HUES6 (cell line): ENCODE measurements at regions not wholly inside any gene's neighbourhood (a gene's known extent, or its start where the extent isn't known, plus 50 kb on each side); places are given as distances from the start of the nearest gene placed in this dataset.

Experiments used
- H3K27ac ChIP-seq: 2 replicates; pipeline ENCODE4 v1.7.0; 2013; ENCODE audit warnings: low read depth, mild to moderate bottlenecking, low read length, inconsistent platforms
- H3K27me3 ChIP-seq: 2 replicates; pipeline ENCODE4 v1.6.1; 2013; ENCODE audit warnings: low read length; ENCODE audit not compliant: control insufficient read depth, insufficient read depth
- H3K36me3 ChIP-seq: 2 replicates; pipeline ENCODE4 v1.6.1; 2013; ENCODE audit warnings: low read length; ENCODE audit not compliant: control insufficient read depth, insufficient read depth
- H3K4me1 ChIP-seq: 2 replicates; pipeline ENCODE4 v1.6.1; 2013; ENCODE audit warnings: low read length; ENCODE audit not compliant: control insufficient read depth, insufficient read depth
- H3K4me3 ChIP-seq: 2 replicates; pipeline ENCODE4 v1.5.1; 2013; ENCODE audit warnings: low read depth, low read length
- H3K9ac ChIP-seq: one replicate; pipeline ENCODE4 v1.6.1; 2013; ENCODE audit warnings: mild to moderate bottlenecking, low read length
- H3K9me3 ChIP-seq: 2 replicates; pipeline ENCODE4 v1.6.1; 2013; ENCODE audit warnings: low read depth, low read length; ENCODE audit not compliant: control insufficient read depth, insufficient read depth

DNA sequence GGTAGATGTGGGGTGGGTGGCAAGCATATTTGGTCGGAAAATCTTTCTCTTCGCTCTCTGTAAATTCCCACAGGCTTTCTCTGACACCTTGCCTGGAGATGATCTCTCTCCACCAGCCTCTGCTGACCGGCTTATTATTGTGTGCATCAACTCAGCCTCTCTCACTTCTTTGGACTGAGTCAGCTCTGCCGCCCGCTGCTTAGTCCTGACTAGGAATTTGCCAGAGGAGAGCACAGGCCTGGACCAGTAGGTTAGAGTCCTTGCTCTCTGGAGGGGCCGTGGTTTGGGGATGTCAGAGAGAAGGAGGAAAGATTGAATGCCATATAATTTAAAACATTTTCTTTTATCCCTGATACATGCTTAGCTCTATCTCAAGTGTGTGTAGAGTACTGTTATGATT, 242.6 kb upstream of the THSD7B start:
- H3K27ac ChIP-seq = no peak overlapping the region
- H3K27me3 ChIP-seq = 0 out of 2 replicates have a peak, but pooled peaks cover 3% of the 10 kb centered on the region
- no peaks in the 10 kb centered on the region for H3K36me3 ChIP-seq
- no peak overlapping the region for H3K4me3 ChIP-seq
- peaks cover 11% of the 10 kb centered on the region for H3K4me1 ChIP-seq
- H3K9ac ChIP-seq = no peak overlapping the region
- H3K9me3 ChIP-seq = no peaks in the 10 kb centered on the region

DNA sequence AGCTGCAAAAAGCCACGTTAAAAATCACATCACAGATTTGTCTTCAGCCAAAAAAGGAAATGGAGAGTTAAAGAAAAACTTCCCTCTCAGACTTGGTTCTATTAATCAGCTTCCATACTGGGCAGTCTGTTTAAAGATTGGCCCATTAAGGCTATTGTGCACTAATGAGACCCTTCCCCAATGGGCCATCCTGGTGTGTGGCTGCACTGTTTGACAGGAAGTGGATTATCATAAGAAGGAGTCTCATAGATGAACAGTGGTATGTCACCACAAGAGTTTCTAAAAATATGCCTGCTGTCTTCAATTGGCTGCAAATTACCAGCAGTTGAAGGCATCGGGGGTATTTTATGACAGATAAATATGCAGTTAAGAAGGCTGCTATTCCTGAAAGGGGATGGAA, 247.6 kb upstream of the THSD7B start:
- Histone ChIP-seq H3K4me3 (no peak overlapping the region), H3K36me3 (no peaks in the 10 kb centered on the region), H3K27me3 (peaks cover 31% of the 10 kb centered on the region), H3K4me1 (peaks cover 11% of the 10 kb centered on the region), H3K27ac (no peak overlapping the region), H3K9me3 (no peaks in the 10 kb centered on the region), H3K9ac (no peak overlapping the region)

DNA sequence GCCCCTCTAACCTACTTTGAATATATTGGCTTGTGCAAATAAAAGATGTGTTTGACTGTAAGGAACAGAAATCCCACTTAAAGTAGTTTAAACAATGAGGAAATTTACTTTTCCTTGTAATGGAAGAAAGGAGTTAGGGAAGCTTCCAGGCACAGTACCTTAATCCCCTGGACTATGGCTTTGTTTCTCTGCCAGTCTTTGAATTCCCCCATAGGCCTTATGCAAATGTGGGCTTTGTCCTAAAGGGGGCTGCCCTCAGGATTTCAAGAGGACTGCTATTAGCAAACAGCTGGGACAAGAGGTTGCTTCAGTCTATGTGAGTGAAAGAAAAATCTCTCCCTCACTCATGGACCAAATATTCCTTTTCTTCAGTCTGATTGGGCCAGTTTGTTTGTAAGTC, 255.1 kb upstream of the THSD7B start:
- peaks cover 9% of the 10 kb centered on the region; the same call in 1 of the 2 replicates for H3K4me1 ChIP-seq
- H3K36me3 ChIP-seq = no peaks in the 10 kb centered on the region
- H3K4me3 ChIP-seq = no peak overlapping the region
- H3K27me3 ChIP-seq = peaks cover 96% of the 10 kb centered on the region
- no peak overlapping the region for H3K27ac ChIP-seq
- no peaks in the 10 kb centered on the region for H3K9me3 ChIP-seq
- no peak overlapping the region for H3K9ac ChIP-seq

DNA sequence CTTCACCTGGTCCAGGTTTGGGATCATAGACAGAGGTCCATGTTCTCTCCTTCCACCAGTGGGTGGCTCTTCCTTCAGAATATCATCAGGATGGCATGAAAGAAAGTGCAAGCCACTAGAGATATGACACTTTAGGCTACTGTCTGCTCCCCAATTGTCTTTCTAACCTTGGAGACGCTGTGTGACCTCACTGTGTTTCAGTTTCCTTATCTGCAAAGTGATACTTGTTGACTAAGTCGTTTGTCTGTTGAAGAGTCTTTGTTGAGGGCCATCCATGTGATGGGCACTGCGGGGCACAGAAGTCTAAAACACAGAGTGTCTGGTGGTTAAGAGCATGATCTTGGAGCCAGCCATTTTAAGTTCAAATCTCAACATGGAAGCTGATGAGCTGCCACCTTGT, 259.9 kb upstream of the THSD7B start:
- H3K9me3 ChIP-seq = no peaks in the 10 kb centered on the region
- no peak overlapping the region for H3K27ac ChIP-seq
- H3K36me3 ChIP-seq = no peaks in the 10 kb centered on the region
- H3K9ac ChIP-seq = no peak overlapping the region
- H3K27me3 ChIP-seq = peaks cover 69% of the 10 kb centered on the region
- H3K4me1 ChIP-seq = peaks cover under 1% of the 10 kb centered on the region; the same call in 1 of the 2 replicates
- H3K4me3 ChIP-seq = no peak overlapping the region

DNA sequence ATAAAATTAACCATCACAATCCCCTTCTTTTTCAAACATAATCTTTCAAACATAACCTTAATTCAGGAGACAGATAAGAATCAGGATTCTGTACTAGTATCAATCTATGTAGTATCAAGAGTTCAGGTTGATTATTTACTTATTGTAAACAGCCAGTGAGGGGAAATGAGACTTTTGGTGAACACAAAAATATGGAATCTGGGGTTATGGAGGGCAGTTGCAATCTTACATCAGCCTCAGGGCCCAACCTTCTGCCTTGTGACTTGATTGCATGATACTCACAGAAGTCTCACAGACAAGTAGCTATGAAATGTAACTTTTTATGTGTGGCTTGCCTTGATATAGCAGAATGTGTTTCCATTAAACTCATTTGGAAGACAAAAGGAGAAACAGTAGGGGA, 262.7 kb upstream of the THSD7B start:
- Histone ChIP-seq H3K36me3 (no peaks in the 10 kb centered on the region), H3K9ac (no peak overlapping the region), H3K27me3 (peaks cover 43% of the 10 kb centered on the region), H3K9me3 (no peaks in the 10 kb centered on the region), H3K27ac (no peak overlapping the region), H3K4me1 (no peaks in the 10 kb centered on the region), H3K4me3 (no peak overlapping the region)

DNA sequence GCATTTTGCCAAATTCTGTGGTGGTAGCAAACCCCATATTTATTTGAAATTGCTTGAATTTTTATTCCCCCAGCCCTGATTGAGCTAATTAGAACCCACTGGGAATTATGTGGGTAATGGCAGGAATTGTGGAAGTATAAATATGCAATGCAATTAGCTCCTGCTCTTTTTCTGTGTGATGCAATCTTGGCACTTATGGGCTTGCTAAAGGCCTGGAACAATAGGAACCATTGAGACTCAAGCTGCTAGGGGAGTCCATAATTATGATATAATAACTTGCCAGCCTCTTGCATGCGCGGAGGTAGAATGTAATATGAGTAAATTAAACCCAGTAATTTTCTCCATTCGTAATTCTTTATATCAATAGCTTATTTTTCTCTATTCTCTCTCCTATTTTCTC, 267.6 kb upstream of the THSD7B start:
- H3K4me1 ChIP-seq = no peaks in the 10 kb centered on the region
- H3K9me3 ChIP-seq = no peaks in the 10 kb centered on the region
- H3K27ac ChIP-seq = no peak overlapping the region
- no peak overlapping the region for H3K9ac ChIP-seq
- no peak overlapping the region for H3K4me3 ChIP-seq
- peaks cover 3% of the 10 kb centered on the region; the same call in 1 of the 2 replicates for H3K27me3 ChIP-seq
- no peaks in the 10 kb centered on the region for H3K36me3 ChIP-seq

DNA sequence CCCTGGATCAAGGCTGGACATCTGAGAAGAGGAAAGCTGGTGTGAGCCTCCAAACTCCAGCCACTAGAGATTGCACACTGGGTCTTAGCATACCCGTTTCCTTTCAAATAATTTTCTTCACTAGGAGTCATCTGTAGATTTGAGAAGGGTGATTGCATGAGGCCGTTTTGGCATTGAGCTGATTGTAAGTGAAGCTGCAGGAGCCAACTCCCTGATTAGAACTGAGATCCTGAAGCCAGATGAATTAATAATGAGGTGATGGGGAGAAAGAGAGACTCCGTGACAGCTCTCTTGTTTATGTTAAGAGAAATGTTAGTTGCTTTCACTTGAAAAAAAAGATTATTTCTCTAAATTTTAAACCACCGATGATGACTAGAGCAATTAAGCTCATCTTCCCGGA, 268.4 kb upstream of the THSD7B start:
- no peaks in the 10 kb centered on the region for H3K4me1 ChIP-seq
- no peak overlapping the region for H3K9ac ChIP-seq
- H3K4me3 ChIP-seq = no peak overlapping the region
- H3K27me3 ChIP-seq = peaks cover 3% of the 10 kb centered on the region; the same call in 1 of the 2 replicates
- H3K27ac ChIP-seq = no peak overlapping the region
- no peaks in the 10 kb centered on the region for H3K9me3 ChIP-seq
- H3K36me3 ChIP-seq = no peaks in the 10 kb centered on the region

DNA sequence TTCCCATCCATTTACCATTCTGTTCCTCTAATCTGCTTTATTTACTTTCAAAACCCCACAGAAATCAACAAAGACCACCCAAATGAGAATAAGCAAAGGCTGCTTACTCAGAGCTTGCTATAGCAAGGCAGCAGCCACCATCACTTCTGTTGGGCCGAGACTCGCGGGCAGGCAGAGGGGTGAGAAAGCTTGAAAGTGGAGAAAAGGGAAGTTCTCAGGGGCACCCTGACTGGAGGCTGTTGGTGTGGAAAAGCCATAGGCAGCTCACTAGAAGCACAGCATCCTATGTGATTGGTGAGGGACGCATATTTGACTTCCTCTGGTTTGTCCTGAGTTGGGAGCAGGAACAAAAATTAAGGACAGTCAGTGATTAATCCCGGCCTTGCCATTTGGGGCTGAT, 269.7 kb upstream of the THSD7B start:
- Histone ChIP-seq H3K4me3 (no peak overlapping the region), H3K9ac (no peak overlapping the region), H3K4me1 (no peaks in the 10 kb centered on the region)

DNA sequence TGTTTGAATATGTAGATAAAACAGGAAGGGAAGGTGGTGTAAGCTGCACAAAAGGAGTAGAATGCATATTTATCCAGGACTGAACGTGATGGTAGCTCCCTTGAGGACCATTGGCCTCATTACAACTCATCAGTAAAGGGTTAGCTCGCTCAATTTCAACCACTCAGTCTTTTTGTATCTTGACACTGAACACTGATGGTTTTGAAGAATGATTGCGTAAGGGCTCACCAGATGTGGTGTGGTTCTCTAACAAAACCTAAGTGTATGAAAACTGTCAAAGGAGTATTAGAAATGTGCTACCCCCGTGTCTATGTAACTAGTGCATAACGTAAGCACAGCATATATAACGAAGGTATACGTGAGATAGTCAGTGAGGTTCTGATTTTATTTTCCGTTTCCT, 272.4 kb upstream of the THSD7B start:
- Histone ChIP-seq H3K9ac (no peak overlapping the region), H3K36me3 (no peaks in the 10 kb centered on the region), H3K4me1 (no peaks in the 10 kb centered on the region), H3K27me3 (peaks cover 3% of the 10 kb centered on the region; the same call in 1 of the 2 replicates), H3K9me3 (no peaks in the 10 kb centered on the region), H3K27ac (no peak overlapping the region), H3K4me3 (no peak overlapping the region)

More for the DNA sequence above, 269.7 kb upstream of the THSD7B start:
- no peak overlapping the region for H3K27ac ChIP-seq
- peaks cover 3% of the 10 kb centered on the region; the same call in 1 of the 2 replicates for H3K27me3 ChIP-seq
- H3K9me3 ChIP-seq = no peaks in the 10 kb centered on the region
- no peaks in the 10 kb centered on the region for H3K36me3 ChIP-seq

DNA sequence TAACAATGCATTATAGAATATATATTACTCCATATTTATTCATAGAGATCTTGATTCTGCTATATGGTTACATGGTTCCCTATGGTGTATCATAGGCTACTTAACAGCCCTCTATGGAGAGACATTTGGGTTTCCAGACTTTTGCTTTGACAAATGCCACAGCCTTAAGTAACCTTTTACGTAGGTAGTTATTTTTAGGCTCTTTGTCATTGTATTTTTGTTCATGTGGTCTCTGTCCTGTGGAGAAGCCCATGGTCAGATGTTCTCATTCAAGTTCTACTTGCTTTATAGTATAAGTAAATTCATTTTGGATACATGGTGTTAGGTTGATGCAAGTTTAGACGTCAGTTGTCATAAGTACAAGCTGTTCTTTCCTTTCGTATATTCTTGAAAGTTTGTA, 275.2 kb upstream of the THSD7B start:
- H3K27ac ChIP-seq = no peak overlapping the region
- H3K4me3 ChIP-seq = no peak overlapping the region
- H3K36me3 ChIP-seq = no peaks in the 10 kb centered on the region
- peaks cover 3% of the 10 kb centered on the region; the same call in 1 of the 2 replicates for H3K27me3 ChIP-seq
- no peak overlapping the region for H3K9ac ChIP-seq
- H3K4me1 ChIP-seq = no peaks in the 10 kb centered on the region
- no peaks in the 10 kb centered on the region for H3K9me3 ChIP-seq

DNA sequence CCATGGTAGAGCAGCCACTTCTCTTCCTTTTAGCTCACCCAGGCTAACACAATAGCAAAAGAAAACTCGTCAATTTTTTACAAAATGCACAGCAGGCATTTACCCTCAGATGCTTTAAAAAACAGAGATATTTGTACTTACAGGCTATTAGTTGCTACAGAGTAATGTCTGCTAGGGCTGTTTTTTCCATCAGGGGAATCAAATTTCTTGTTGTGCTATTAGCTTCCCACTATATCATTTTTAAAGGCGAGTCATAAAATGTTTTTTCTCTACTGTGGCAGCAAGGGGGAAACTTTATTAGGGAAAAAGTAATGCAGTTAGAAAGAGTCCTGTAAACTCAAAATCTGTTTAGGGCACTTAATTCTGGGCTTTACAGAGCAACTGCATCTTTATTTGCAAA, 277.9 kb upstream of the THSD7B start:
- Histone ChIP-seq H3K4me1 (no peaks in the 10 kb centered on the region), H3K27ac (no peak overlapping the region), H3K9me3 (no peaks in the 10 kb centered on the region), H3K9ac (no peak overlapping the region), H3K4me3 (no peak overlapping the region), H3K27me3 (no peaks in the 10 kb centered on the region), H3K36me3 (no peaks in the 10 kb centered on the region)

DNA sequence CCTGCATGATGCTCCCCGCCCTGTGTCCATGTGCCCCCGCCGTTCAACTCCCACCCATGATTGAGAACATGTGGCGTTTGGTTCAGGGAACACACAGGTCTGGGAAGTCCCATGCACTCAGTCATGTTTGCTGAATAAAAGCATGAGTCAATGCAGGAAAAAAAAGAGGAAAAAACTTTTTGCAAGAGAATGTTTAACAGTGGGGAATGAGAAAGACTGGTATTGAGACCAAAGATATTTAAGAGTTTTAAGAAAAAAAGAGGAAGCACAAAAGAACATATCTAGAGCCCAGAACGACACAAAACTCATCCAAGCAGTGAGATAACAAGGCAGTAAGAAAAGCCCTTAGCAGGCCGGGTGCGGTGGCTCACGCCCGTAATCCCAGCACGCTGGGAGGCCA, 279.2 kb upstream of the THSD7B start:
- Histone ChIP-seq H3K4me1 (no peaks in the 10 kb centered on the region), H3K27ac (no peak overlapping the region), H3K9ac (no peak overlapping the region), H3K9me3 (no peaks in the 10 kb centered on the region), H3K27me3 (no peaks in the 10 kb centered on the region), H3K36me3 (no peaks in the 10 kb centered on the region), H3K4me3 (no peak overlapping the region)
